Lung (tissue), 11 donors: ENCODE measurements at regions not wholly inside any gene's neighbourhood (a gene's known extent, or its start where the extent isn't known, plus 50 kb on each side); places are given as distances from the start of the nearest gene placed in this dataset.

ENCODE experiments used
- ATAC-seq: fragments of 200-7000 bp; cut with Tn5 transposase; one replicate; pipeline ENCODE4 v1.9.1; 2020; ENCODE audit warnings: moderate number of reproducible peaks; ENCODE audit not compliant: insufficient read depth, low FRiP score
- DNase-seq, 3 donors: peaks; one replicate each; pipeline ENCODE4 v3.0.0-alpha.2; 2013 to 2017
- H3K27ac ChIP-seq, 2 donors: one replicate each; pipeline ENCODE4 v1.5.1; 2013; ENCODE audit warnings: mild to moderate bottlenecking in 2 of 2, moderate library complexity in 2 of 2, control low read depth in 1 of 2, inconsistent platforms in 1 of 2, low read depth in 1 of 2, low read length in 1 of 2
- H3K27me3 ChIP-seq, 3 donors: one replicate each; pipeline ENCODE4 v1.5.1; 2013; ENCODE audit warnings: low read length in 2 of 3; ENCODE audit not compliant: control insufficient read depth in 3 of 3, insufficient read depth in 3 of 3
- H3K36me3 ChIP-seq, 4 donors: one replicate each; pipeline ENCODE4 v1.5.1; 2013; ENCODE audit warnings: low read length in 4 of 4, mild to moderate bottlenecking in 1 of 4, moderate library complexity in 1 of 4; ENCODE audit not compliant: control insufficient read depth in 4 of 4, insufficient read depth in 4 of 4
- H3K4me1 ChIP-seq, 5 donors: one replicate each; pipeline ENCODE4 v1.5.1; 2013; ENCODE audit warnings: low read length in 5 of 5, mild to moderate bottlenecking in 2 of 5, moderate library complexity in 1 of 5; ENCODE audit not compliant: control insufficient read depth in 5 of 5, insufficient read depth in 5 of 5
- H3K4me3 ChIP-seq: one replicate; pipeline ENCODE4 v1.5.1; 2013; ENCODE audit warnings: mild to moderate bottlenecking, control low read depth, moderate library complexity
- H3K9ac ChIP-seq, 2 donors: one replicate each; pipeline ENCODE4 v1.5.1; 2013; ENCODE audit warnings: low read length in 2 of 2, control low read depth in 1 of 2; ENCODE audit not compliant: insufficient read depth in 1 of 2
- H3K9me3 ChIP-seq, 4 donors: one replicate each; pipeline ENCODE4 v1.5.1; 2013; ENCODE audit warnings: low read length in 3 of 4, mild to moderate bottlenecking in 1 of 4, moderate library complexity in 1 of 4; ENCODE audit not compliant: control insufficient read depth in 4 of 4, insufficient read depth in 3 of 4
- WGBS, 2 donors: extraction: QIAGEN DNeasy Blood & Tissue Kit; methylation state at CpG; one replicate each; pipeline ENCODE4 v1.1.7; 2013; 5-methylcytosine and 5-hydroxymethylcytosine counted together
- TF ChIP-seq, protein P1 (sequence below): IDR thresholded peaks from 2 replicates; pipeline ENCODE4 v1.5.1; 2012; ENCODE audit warnings: mild to moderate bottlenecking; ENCODE audit errors: control extremely low read depth, extremely low read depth
- donor health status: control.
- donor health status: control.
- donor health status: Bipolar disorder and iron deficiency.
- donor health status: healthy.
- donor health status: DM: yes; HTN: yes; CAD: no.

DNA sequence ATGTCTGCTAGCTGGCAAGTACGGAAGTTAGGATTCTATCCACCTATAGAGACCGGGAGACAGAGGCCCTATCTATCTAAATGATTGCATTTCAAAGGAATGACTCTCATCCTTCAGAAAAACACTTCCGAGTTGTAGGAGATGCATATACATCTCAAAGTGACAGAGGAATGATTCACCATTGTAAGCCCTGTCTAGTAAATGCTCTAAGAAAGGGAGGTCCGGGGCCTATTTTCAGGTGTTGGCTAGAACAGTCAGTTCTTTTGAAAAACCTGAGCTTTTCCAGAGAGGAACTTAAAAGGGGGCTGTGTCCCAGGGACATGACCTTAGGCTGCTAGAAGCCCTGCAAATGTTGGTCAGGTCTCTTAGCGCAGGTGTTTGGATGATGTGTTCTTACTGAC lies 262.9 kb upstream of the IL1RAPL1 start:
- Histone ChIP-seq H3K27me3 (peaks cover 0 to 2% (median 0%) of the 10 kb centered on the region in 3 donors), H3K9me3 (no peaks in the 10 kb centered on the region), H3K4me1 (peaks cover 0 to 2% (median 0%) of the 10 kb centered on the region in 5 donors), H3K36me3 (no peaks in the 10 kb centered on the region), H3K4me3 (no peak overlapping the region), H3K9ac (no peak overlapping the region), H3K27ac (no peak overlapping the region)
- ATAC-seq (no peak), DNase-seq (no peak)
- 63 to 88% methylated on average over 5 of the region's 5 CpGs for WGBS, 2 donors
- TF ChIP-seq, protein P1, sequence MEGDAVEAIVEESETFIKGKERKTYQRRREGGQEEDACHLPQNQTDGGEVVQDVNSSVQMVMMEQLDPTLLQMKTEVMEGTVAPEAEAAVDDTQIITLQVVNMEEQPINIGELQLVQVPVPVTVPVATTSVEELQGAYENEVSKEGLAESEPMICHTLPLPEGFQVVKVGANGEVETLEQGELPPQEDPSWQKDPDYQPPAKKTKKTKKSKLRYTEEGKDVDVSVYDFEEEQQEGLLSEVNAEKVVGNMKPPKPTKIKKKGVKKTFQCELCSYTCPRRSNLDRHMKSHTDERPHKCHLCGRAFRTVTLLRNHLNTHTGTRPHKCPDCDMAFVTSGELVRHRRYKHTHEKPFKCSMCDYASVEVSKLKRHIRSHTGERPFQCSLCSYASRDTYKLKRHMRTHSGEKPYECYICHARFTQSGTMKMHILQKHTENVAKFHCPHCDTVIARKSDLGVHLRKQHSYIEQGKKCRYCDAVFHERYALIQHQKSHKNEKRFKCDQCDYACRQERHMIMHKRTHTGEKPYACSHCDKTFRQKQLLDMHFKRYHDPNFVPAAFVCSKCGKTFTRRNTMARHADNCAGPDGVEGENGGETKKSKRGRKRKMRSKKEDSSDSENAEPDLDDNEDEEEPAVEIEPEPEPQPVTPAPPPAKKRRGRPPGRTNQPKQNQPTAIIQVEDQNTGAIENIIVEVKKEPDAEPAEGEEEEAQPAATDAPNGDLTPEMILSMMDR = no peak

DNA sequence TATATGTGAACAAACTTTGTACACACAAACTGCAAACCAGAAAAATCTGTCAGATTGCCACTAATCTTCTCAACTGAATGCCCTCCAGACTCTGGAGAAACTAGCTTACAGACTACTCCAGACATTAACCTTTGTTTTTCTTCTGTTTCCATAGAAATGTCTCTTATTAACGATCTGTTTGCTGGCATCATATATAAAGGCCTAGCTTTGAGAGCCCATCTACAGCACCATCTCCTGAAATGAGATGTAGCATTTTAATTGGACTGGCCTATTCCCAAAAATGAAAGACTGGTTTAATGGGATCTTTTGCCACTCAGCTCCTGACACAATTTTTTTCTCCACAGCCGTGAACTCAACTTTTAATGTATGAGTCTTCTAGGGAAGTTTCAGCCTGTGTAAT lies 266.0 kb upstream of the IL1RAPL1 start:
- DNase-seq = peak in 2 of 3 donors; percentile 72 to 80
- TF ChIP-seq, protein P1 = no peak
- WGBS, 2 donors = 69 to 78% methylated on average over 2 of the region's 2 CpGs
- H3K9ac ChIP-seq = no peak overlapping the region
- H3K27me3 ChIP-seq = no peaks in the 10 kb centered on the region
- H3K27ac ChIP-seq = no peak overlapping the region
- H3K4me3 ChIP-seq = no peak overlapping the region
- H3K36me3 ChIP-seq = no peaks in the 10 kb centered on the region
- H3K4me1 ChIP-seq = no peaks in the 10 kb centered on the region
- peaks cover 0 to 5% (median 0%) of the 10 kb centered on the region in 4 donors for H3K9me3 ChIP-seq
- ATAC-seq = no peak

DNA sequence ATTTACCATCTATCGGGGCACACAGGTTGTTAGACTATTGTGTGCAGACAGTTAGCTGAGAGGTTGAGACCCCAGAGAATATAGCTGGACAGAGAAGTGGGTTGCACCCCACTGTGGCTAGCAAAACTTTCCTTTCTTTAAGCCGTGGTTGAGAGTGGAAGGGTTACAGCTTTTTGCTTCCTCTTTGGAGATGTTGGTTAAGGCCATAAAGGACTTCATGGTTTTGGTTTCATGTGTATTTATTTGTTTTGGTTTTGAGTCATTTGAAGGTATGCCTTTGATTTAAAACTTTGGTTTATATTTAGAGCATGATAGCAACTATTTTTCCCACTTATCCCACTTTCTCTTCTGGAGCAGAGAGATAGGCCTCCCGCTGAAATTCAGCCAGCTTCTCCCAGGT lies 274.3 kb upstream of the IL1RAPL1 start:
- no peak overlapping the region for H3K4me3 ChIP-seq
- no peaks in the 10 kb centered on the region for H3K27me3 ChIP-seq
- H3K4me1 ChIP-seq = peaks cover 0 to 4% (median 0%) of the 10 kb centered on the region in 5 donors
- TF ChIP-seq, protein P1 = no peak
- H3K9me3 ChIP-seq = peaks cover 0 to 7% (median 2%) of the 10 kb centered on the region in 4 donors
- H3K27ac ChIP-seq = no peak overlapping the region
- DNase-seq (no peak), ATAC-seq (no peak)
- 67 to 85% methylated on average over 3 of the region's 3 CpGs for WGBS, 2 donors
- H3K9ac ChIP-seq = no peak overlapping the region
- no peaks in the 10 kb centered on the region for H3K36me3 ChIP-seq

DNA sequence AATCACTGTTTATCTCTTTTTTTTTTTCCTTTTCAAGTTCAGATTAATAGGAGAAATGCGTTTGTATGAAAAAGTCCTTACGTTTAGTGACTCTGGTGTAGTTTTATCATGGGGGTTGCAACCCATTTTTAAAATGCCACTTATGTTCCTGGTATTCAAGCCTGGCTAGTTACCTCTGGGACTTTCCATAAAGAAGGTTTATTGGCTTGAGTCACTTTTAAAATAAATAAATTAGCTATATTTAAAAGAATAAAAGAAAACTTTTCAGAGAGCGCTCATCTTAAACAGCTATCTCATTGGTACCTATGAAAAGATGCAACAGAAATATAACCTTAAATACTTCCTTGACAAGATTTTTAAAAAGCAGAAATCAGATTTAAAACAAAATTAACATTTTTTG lies 275.0 kb upstream of the IL1RAPL1 start:
- Histone ChIP-seq H3K9me3 (peaks cover 0 to 7% (median 1%) of the 10 kb centered on the region in 4 donors), H3K4me3 (no peak overlapping the region), H3K36me3 (no peaks in the 10 kb centered on the region), H3K27me3 (no peaks in the 10 kb centered on the region), H3K9ac (no peak overlapping the region), H3K4me1 (peaks cover 0 to 4% (median 0%) of the 10 kb centered on the region in 5 donors), H3K27ac (no peak overlapping the region)
- TF ChIP-seq, protein P1 = no peak
- 79 to 96% methylated on average over 3 of the region's 3 CpGs for WGBS, 2 donors
- DNase-seq = no peak
- no peak for ATAC-seq
